ENCODE measurements at regions not wholly inside any gene's neighbourhood (a gene's known extent, or its start where the extent isn't known, plus 50 kb on each side); places are given as distances from the start of the nearest gene placed in this dataset.

- no peak for ATAC-seq
- DNase-seq (ENCODE audit: low spot score) = no peak
- H3K4me3 Mint-ChIP-seq = no peak overlapping the region
- H3K36me3 Mint-ChIP-seq = no peaks in the 10 kb centered on the region
- ChIA-PET CTCF (no interaction called here), POLR2A (no interaction called here)
- H3K9me3 Mint-ChIP-seq = peaks cover 5% of the 10 kb centered on the region
- H3K27me3 Mint-ChIP-seq (ENCODE audit: low read depth) = no peaks in the 10 kb centered on the region
- no peak overlapping the region for H3K27ac Mint-ChIP-seq
- H3K4me1 Mint-ChIP-seq = no peaks in the 10 kb centered on the region
- TF ChIP-seq PREB (CRISPR knock-in tag; IDR thresholded peaks at IDR 0.05; ENCODE audit: borderline replicate concordance) (no peak), RORB (CRISPR knock-in tag; IDR thresholded peaks at IDR 0.05) (no peak), ZNF232 (CRISPR knock-in tag; IDR thresholded peaks at IDR 0.05) (no peak), JUN (CRISPR knock-in tag; IDR thresholded peaks at IDR 0.05) (no peak), FOXJ3 (CRISPR knock-in tag; IDR thresholded peaks at IDR 0.05; ENCODE audit: borderline replicate concordance) (no peak), NFE2L1 (CRISPR knock-in tag; IDR thresholded peaks at IDR 0.05) (no peak), CREM (CRISPR knock-in tag; IDR thresholded peaks at IDR 0.05) (no peak), ATF2 (CRISPR knock-in tag; IDR thresholded peaks at IDR 0.05; ENCODE audit: borderline replicate concordance, low read depth) (no peak), ZNF512 (CRISPR knock-in tag; IDR thresholded peaks at IDR 0.05; ENCODE audit: borderline replicate concordance) (no peak), NR2C2 (CRISPR knock-in tag; IDR thresholded peaks at IDR 0.05) (no peak), ELF4 (CRISPR knock-in tag; IDR thresholded peaks at IDR 0.05; ENCODE audit: low read depth) (no peak), ZNF138 (CRISPR knock-in tag; conservative IDR thresholded peaks at IDR 0.05) (no peak), ATF3 (CRISPR knock-in tag; conservative IDR thresholded peaks at IDR 0.05) (no peak), ZBTB43 (CRISPR knock-in tag; IDR thresholded peaks at IDR 0.05) (no peak), HMGXB4 (CRISPR knock-in tag; IDR thresholded peaks at IDR 0.05) (no peak), MAX (CRISPR knock-in tag; IDR thresholded peaks at IDR 0.05) (no peak), MLX (CRISPR knock-in tag; IDR thresholded peaks at IDR 0.05) (no peak)
Observed at GRCh38 chr11:25899617-25900160, 432.2 kb upstream of the ANO3 start.

- ChIA-PET CTCF (no interaction called here), POLR2A (no interaction called here)
- H3K27me3 Mint-ChIP-seq (ENCODE audit: low read depth) = no peaks in the 10 kb centered on the region
- H3K4me3 Mint-ChIP-seq = no peak overlapping the region
- no peak for ATAC-seq
- H3K36me3 Mint-ChIP-seq = no peaks in the 10 kb centered on the region
- H3K27ac Mint-ChIP-seq = no peak overlapping the region
- no peak for DNase-seq (ENCODE audit: low spot score)
- peaks cover 5% of the 10 kb centered on the region for H3K9me3 Mint-ChIP-seq
- H3K4me1 Mint-ChIP-seq = no peaks in the 10 kb centered on the region
- no peak for TF ChIP-seq KAT7 (CRISPR knock-in tag; IDR thresholded peaks at IDR 0.05; ENCODE audit: borderline replicate concordance)
- no peak for TF ChIP-seq NFYB (CRISPR knock-in tag; conservative IDR thresholded peaks at IDR 0.05; ENCODE audit: low read depth)
- no peak for TF ChIP-seq SOX15 (CRISPR knock-in tag; IDR thresholded peaks at IDR 0.05)
- TF ChIP-seq CTCF (IDR thresholded peaks at IDR 0.05) = no peak
- no peak for TF ChIP-seq FOXP1 (CRISPR knock-in tag; IDR thresholded peaks at IDR 0.05; ENCODE audit: borderline replicate concordance)
- no peak for TF ChIP-seq CDX4 (CRISPR knock-in tag; IDR thresholded peaks at IDR 0.05; ENCODE audit: borderline replicate concordance)
- TF ChIP-seq ZNF232 (CRISPR knock-in tag; IDR thresholded peaks at IDR 0.05) = no peak
Observed at GRCh38 chr11:25900814-25901213, 431.1 kb upstream of the ANO3 start.
